Lower lobe of right lung (tissue), 2 donors: ENCODE measurements at regions not wholly inside any gene's neighbourhood (a gene's known extent, or its start where the extent isn't known, plus 50 kb on each side); places are given as distances from the start of the nearest gene placed in this dataset.
"Not testable (repeated sequence)": the region's sequence is repeated elsewhere in the genome, so short reads cannot be mapped to it uniquely, and the experiment has no call there.

ENCODE experiments used
- ATAC-seq, 2 donors: fragments of 200-7000 bp; cut with Tn5 transposase; one replicate each; pipeline ENCODE4 v1.9.1; 2020 to 2022; ENCODE audit warnings: mild to moderate bottlenecking in 2 of 2, moderate library complexity in 2 of 2
- DNase-seq: peaks from one replicate; pipeline ENCODE4 v3.0.0-alpha.2; 2020
- H3K27ac ChIP-seq: fragments of 200-600 bp; one replicate; pipeline ENCODE4 v1.8.0; 2022
- H3K27me3 ChIP-seq: fragments of 200-600 bp; one replicate; pipeline ENCODE4 v1.8.0; 2022; ENCODE audit warnings: low read depth
- H3K36me3 ChIP-seq: fragments of 200-600 bp; one replicate; pipeline ENCODE4 v1.8.0; 2022; ENCODE audit warnings: mild to moderate bottlenecking
- H3K4me1 ChIP-seq: fragments of 200-600 bp; one replicate; pipeline ENCODE4 v1.8.0; 2022
- H3K4me3 ChIP-seq: fragments of 200-600 bp; one replicate; pipeline ENCODE4 v1.8.0; 2022; ENCODE audit warnings: mild to moderate bottlenecking
- H3K9me3 ChIP-seq: fragments of 200-600 bp; one replicate; pipeline ENCODE4 v1.8.0; 2022
- CTCF ChIP-seq: fragments of 200-600 bp; IDR thresholded peaks from one replicate; pipeline ENCODE4 v1.8.0; 2022; ENCODE audit warnings: antibody characterized with exemption, mild to moderate bottlenecking
- intact Hi-C: fragments of 100-400 bp; cut with DNase I; formaldehyde crosslinking; loops from one replicate; pipeline ENCODE4 v1.11.0; 2022
- donor health status: DM: no; HTN: yes; CAD: no; lungs with severe emphysema.

GRCh38 chr2:142734231-142734630 lies 143.2 kb upstream of the KYNU start:
- Histone ChIP-seq H3K4me1 (no peaks in the 10 kb centered on the region), H3K4me3 (no peak overlapping the region), H3K9me3 (no peaks in the 10 kb centered on the region), H3K27me3 (no peaks in the 10 kb centered on the region), H3K27ac (no peak overlapping the region), H3K36me3 (no peaks in the 10 kb centered on the region)
- no peak for DNase-seq
- intact Hi-C loops: no loop called here
- no peak for ATAC-seq
- TF ChIP-seq CTCF: no peak

GRCh38 chr2:142729814-142730213 lies 147.7 kb upstream of the KYNU start:
- H3K4me3 ChIP-seq, H3K27ac ChIP-seq, intact Hi-C loops, H3K4me1 ChIP-seq, DNase-seq, H3K36me3 ChIP-seq, H3K9me3 ChIP-seq, ATAC-seq, H3K27me3 ChIP-seq: not testable (repeated sequence)

- H3K27ac ChIP-seq, H3K9me3 ChIP-seq, intact Hi-C loops, H3K36me3 ChIP-seq, DNase-seq, H3K27me3 ChIP-seq, H3K4me1 ChIP-seq, H3K4me3 ChIP-seq, ATAC-seq: not testable (repeated sequence)
Observed at GRCh38 chr2:142727821-142728478, 149.5 kb upstream of the KYNU start.

- no peaks in the 10 kb centered on the region for H3K9me3 ChIP-seq
- no peaks in the 10 kb centered on the region for H3K36me3 ChIP-seq
- H3K4me3 ChIP-seq: no peak overlapping the region
- DNase-seq (no peak), ATAC-seq (no peak)
- H3K27me3 ChIP-seq: no peaks in the 10 kb centered on the region
- no peak overlapping the region for H3K27ac ChIP-seq
- intact Hi-C loops: no loop called here
- no peaks in the 10 kb centered on the region for H3K4me1 ChIP-seq
- TF ChIP-seq CTCF: no peak
Observed at GRCh38 chr2:142725386-142725785, 152.1 kb upstream of the KYNU start.

- no peak for DNase-seq
- Histone ChIP-seq H3K4me3 (no peak overlapping the region), H3K27me3 (no peaks in the 10 kb centered on the region), H3K27ac (no peak overlapping the region), H3K9me3 (no peaks in the 10 kb centered on the region), H3K4me1 (no peaks in the 10 kb centered on the region), H3K36me3 (no peaks in the 10 kb centered on the region)
- intact Hi-C loops: no loop called here
- ATAC-seq: no peak
- TF ChIP-seq CTCF: no peak
Observed at GRCh38 chr2:142724713-142725349, 152.6 kb upstream of the KYNU start.

- TF ChIP-seq CTCF: no peak
- DNase-seq: no peak
- no peak overlapping the region for H3K27ac ChIP-seq
- no peaks in the 10 kb centered on the region for H3K27me3 ChIP-seq
- no peaks in the 10 kb centered on the region for H3K36me3 ChIP-seq
- H3K9me3 ChIP-seq: no peaks in the 10 kb centered on the region
- intact Hi-C loops: no loop called here
- H3K4me1 ChIP-seq: no peaks in the 10 kb centered on the region
- no peak overlapping the region for H3K4me3 ChIP-seq
- no peak for ATAC-seq
Observed at GRCh38 chr2:142724186-142724585, 153.3 kb upstream of the KYNU start.
